Effector memory CD4-positive, alpha-beta T cell (primary cell): ENCODE measurements at regions not wholly inside any gene's neighbourhood (a gene's known extent, or its start where the extent isn't known, plus 50 kb on each side); places are given as distances from the start of the nearest gene placed in this dataset.

Source experiments
- DNase-seq, 3 donors: peaks; one replicate each; pipeline ENCODE4 v3.0.0-alpha.2; 2020
- H3K27ac ChIP-seq: 2 replicates; pipeline ENCODE4 v1.7.0; 2013; ENCODE audit warnings: mild to moderate bottlenecking, low read length, moderate library complexity; ENCODE audit not compliant: insufficient read depth, poor library complexity, severe bottlenecking
- H3K27me3 ChIP-seq: replicated peaks from 2 replicates; pipeline ENCODE4 v1.7.0; 2013; ENCODE audit warnings: mild to moderate bottlenecking, low read length; ENCODE audit not compliant: insufficient read depth, control insufficient read depth, poor library complexity, severe bottlenecking
- H3K36me3 ChIP-seq: 2 replicates; pipeline ENCODE4 v1.7.0; 2013; ENCODE audit warnings: mild to moderate bottlenecking, low read length, moderate library complexity; ENCODE audit not compliant: control insufficient read depth, insufficient read depth
- H3K4me1 ChIP-seq: 2 replicates; pipeline ENCODE4 v1.7.0; 2013; ENCODE audit warnings: low read length, mild to moderate bottlenecking; ENCODE audit not compliant: control insufficient read depth, insufficient read depth, poor library complexity, severe bottlenecking
- H3K4me3 ChIP-seq: 2 replicates; pipeline ENCODE4 v1.7.0; 2013; ENCODE audit warnings: low read length, low read depth, mild to moderate bottlenecking; ENCODE audit not compliant: insufficient read depth, poor library complexity, severe bottlenecking
- H3K9me3 ChIP-seq: 2 replicates; pipeline ENCODE4 v1.7.0; 2013; ENCODE audit warnings: mild to moderate bottlenecking, low read length, moderate library complexity; ENCODE audit not compliant: control insufficient read depth

- H3K36me3 ChIP-seq = no peaks in the 10 kb centered on the region
- H3K9me3 ChIP-seq = no peaks in the 10 kb centered on the region
- H3K4me1 ChIP-seq = peaks cover 20% of the 10 kb centered on the region
- no peak for DNase-seq
- H3K27ac ChIP-seq = no peak overlapping the region
- no peaks in the 10 kb centered on the region for H3K27me3 ChIP-seq
- H3K4me3 ChIP-seq = no peak overlapping the region
Observed at GRCh38 chr1:10901091-10901890, 104.8 kb upstream of the CASZ1 start.

DNA sequence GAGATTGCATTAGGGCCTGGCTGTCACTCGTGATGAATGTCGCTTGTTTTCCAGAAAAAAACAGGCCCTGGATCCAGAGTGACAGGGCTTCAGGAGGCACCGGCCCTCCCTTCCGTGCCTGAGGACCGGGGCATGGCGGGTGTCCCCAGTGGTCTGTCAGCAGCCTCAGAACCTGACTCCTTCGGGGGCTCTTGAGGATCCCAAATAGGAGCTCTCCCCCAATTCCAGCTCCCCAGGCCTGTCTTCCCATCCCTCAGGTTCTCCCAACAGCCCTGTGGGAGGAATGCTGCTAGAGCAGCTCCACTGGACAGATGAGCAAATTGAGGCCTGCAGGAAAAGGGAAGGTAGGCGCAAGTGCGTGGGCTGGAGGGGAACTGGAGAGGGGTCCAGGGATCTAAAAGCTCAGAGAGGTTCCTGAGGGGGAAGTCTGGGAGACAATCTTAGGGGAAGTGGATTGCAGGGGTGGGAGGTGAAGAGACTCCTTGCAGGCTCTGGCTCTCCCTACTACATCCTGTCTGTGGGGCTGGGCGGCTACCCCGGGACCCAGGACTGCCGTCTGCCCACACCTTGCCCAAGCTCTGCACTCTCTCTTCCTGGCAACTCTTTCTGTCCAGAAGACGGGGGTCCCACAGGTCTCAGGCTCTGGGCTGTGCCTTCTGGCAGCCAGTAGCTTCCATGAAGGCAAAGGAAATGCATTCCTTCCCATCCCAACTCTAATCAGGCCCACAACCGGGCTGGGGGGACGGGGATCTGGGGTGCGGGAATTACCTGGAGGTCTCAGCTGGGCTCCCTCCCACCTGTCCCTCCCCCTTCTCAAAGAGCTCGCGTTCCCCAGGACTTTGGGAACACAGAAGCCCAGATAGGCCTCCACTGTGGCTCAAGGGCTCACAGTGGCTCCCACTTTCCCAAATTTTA, 105.7 kb upstream of the CASZ1 start:
- Histone ChIP-seq H3K27me3 (no peaks in the 10 kb centered on the region), H3K4me1 (peaks cover 21% of the 10 kb centered on the region), H3K9me3 (no peaks in the 10 kb centered on the region), H3K4me3 (no peak overlapping the region), H3K36me3 (no peaks in the 10 kb centered on the region), H3K27ac (no peak overlapping the region)
- no peak for DNase-seq

DNA sequence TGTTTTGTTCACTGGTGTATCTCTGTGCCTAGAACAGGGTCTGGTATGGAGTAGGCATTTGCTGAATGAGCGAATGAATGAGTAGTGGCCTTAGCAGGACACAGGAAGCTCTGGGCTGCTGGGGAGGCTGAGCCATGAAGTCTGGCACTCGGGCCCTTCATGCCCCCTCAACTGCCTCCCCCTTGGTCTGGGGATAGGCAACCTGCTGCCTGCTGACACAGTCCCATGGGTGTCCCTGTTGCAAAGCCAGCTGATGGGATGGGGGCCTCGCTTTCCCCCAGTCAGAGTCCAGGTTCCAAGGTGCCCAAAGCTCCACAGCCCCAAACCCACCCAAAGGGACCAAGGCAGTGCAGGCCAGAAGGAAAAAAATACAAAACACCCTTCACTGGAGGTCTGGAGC, 107.0 kb upstream of the CASZ1 start:
- Histone ChIP-seq H3K27ac (no peak overlapping the region), H3K9me3 (no peaks in the 10 kb centered on the region), H3K4me3 (no peak overlapping the region), H3K36me3 (no peaks in the 10 kb centered on the region), H3K4me1 (peaks cover 21% of the 10 kb centered on the region), H3K27me3 (no peaks in the 10 kb centered on the region)
- no peak for DNase-seq

- Histone ChIP-seq H3K36me3 (no peaks in the 10 kb centered on the region), H3K27me3 (no peaks in the 10 kb centered on the region), H3K9me3 (no peaks in the 10 kb centered on the region), H3K27ac (no peak overlapping the region), H3K4me3 (no peak overlapping the region), H3K4me1 (peaks cover 21% of the 10 kb centered on the region)
- no peak for DNase-seq
Observed at GRCh38 chr1:10903821-10904220, 107.4 kb upstream of the CASZ1 start.

GRCh38 chr1:10904396-10905358, 107.8 kb upstream of the TARDBP start:
- Histone ChIP-seq H3K4me3 (peak overlapping the region; percentile 20), H3K4me1 (peaks cover 21% of the 10 kb centered on the region), H3K27me3 (no peaks in the 10 kb centered on the region), H3K9me3 (no peaks in the 10 kb centered on the region), H3K36me3 (no peaks in the 10 kb centered on the region), H3K27ac (no peak overlapping the region)
- DNase-seq = no peak

- no peak overlapping the region for H3K27ac ChIP-seq
- no peaks in the 10 kb centered on the region for H3K27me3 ChIP-seq
- H3K9me3 ChIP-seq = no peaks in the 10 kb centered on the region
- H3K36me3 ChIP-seq = no peaks in the 10 kb centered on the region
- H3K4me1 ChIP-seq = peaks cover 21% of the 10 kb centered on the region
- no peak for DNase-seq
- H3K4me3 ChIP-seq = no peak overlapping the region
Observed at GRCh38 chr1:10905841-10906655, 106.4 kb upstream of the TARDBP start.

DNA sequence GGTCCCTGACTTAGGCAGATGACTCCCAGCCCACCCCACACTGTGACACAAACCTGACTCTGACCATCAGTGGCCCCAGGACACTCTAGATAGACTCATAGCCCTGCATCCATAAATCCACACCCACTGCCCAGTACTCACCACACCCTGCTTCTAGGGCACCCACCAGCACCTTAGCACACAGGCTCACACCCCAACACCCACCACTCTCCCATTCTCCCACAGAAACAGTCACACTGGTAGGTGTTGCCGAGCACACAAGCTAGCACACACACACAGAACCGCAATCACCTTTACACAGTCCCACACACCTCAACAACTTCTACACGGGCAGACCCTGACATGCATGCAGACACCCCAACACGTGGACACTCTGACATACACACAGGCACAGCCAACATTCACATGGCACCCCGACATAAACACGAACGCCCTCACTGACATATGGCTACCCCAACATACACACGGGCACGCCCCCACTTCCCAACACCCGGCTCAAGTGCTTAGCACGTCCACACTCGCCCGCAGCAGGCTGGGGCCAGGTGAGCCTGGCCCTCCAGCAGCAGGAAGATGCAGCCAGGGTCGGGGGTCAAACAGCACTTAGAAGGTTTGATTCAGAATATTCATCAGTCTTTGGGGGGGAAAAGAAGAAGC, 105.5 kb upstream of the TARDBP start:
- DNase-seq = no peak
- no peaks in the 10 kb centered on the region for H3K27me3 ChIP-seq
- H3K27ac ChIP-seq = no peak overlapping the region
- no peaks in the 10 kb centered on the region for H3K9me3 ChIP-seq
- H3K4me3 ChIP-seq = no peak overlapping the region
- H3K36me3 ChIP-seq = no peaks in the 10 kb centered on the region
- peaks cover 21% of the 10 kb centered on the region for H3K4me1 ChIP-seq

GRCh38 chr1:10908266-10908665, 104.2 kb upstream of the TARDBP start:
- H3K4me1 ChIP-seq = peaks cover 21% of the 10 kb centered on the region
- H3K9me3 ChIP-seq = no peaks in the 10 kb centered on the region

More at GRCh38 chr1:10908266-10908665, 104.2 kb upstream of the TARDBP start:
- no peak for DNase-seq
- no peaks in the 10 kb centered on the region for H3K27me3 ChIP-seq
- H3K27ac ChIP-seq = no peak overlapping the region
- H3K4me3 ChIP-seq = no peak overlapping the region
- H3K36me3 ChIP-seq = no peaks in the 10 kb centered on the region
